CD4-positive, alpha-beta memory T cell (primary cell): ENCODE measurements at regions not wholly inside any gene's neighbourhood (a gene's known extent, or its start where the extent isn't known, plus 50 kb on each side); places are given as distances from the start of the nearest gene placed in this dataset.

ENCODE experiments used
- CTCF ChIA-PET: fragments of 350-600 bp; sonication (Branson Sonifier 250); formaldehyde crosslinking; loops from one replicate; lab custom pipeline; 2021; ENCODE audit warnings: inconsistent platforms; ENCODE audit not compliant: partially characterized antibody; lab: Charles Lee
- POLR2A ChIA-PET: fragments of 350-600 bp; sonication (Branson Sonifier 250); formaldehyde crosslinking; loops from one replicate; lab custom pipeline; 2021; ENCODE audit not compliant: partially characterized antibody; lab: Charles Lee
- DNase-seq, 5 donors: peaks; one replicate each; pipeline versions ENCODE4 v3.0.0 to v3.0.0-alpha.2; 2020 to 2022; ENCODE audit warnings: mixed read lengths in 1 of 5
- H3K27ac ChIP-seq: one replicate; pipeline ENCODE4 v1.7.0; 2013; ENCODE audit warnings: low read depth, low read length
- H3K27me3 ChIP-seq: 2 replicates; pipeline ENCODE4 v1.7.0; 2013; ENCODE audit warnings: mild to moderate bottlenecking, low read length, moderate library complexity; ENCODE audit not compliant: insufficient read depth
- H3K36me3 ChIP-seq: 2 replicates; pipeline ENCODE4 v1.7.0; 2013; ENCODE audit warnings: mild to moderate bottlenecking, low read length, moderate library complexity; ENCODE audit not compliant: insufficient read depth
- H3K4me1 ChIP-seq: 2 replicates; pipeline ENCODE4 v1.7.0; 2013; ENCODE audit warnings: mild to moderate bottlenecking, low read length, moderate library complexity; ENCODE audit not compliant: insufficient read depth
- H3K4me3 ChIP-seq, 2 donors: one replicate each; pipeline ENCODE4 v1.7.0; 2013; ENCODE audit warnings: low read length in 2 of 2, mild to moderate bottlenecking in 1 of 2
- H3K9me3 ChIP-seq, 2 donors: one replicate each; pipeline ENCODE4 v1.7.0; 2013; ENCODE audit warnings: low read length in 2 of 2, control low read depth in 1 of 2; ENCODE audit not compliant: control insufficient read depth in 1 of 2
- H3K27ac Mint-ChIP-seq, 7 donors: one replicate each; pipeline ENCODE4 v1.8.0; 2020 to 2021; ENCODE audit warnings: mixed read lengths in 7 of 7, mild to moderate bottlenecking in 6 of 7, inconsistent platforms in 3 of 7, moderate library complexity in 3 of 7
- H3K27me3 Mint-ChIP-seq, 2 donors: one replicate each; pipeline ENCODE4 v1.8.0; 2020 to 2021; ENCODE audit warnings: mixed read lengths in 2 of 2
- H3K36me3 Mint-ChIP-seq, 2 donors: one replicate each; pipeline ENCODE4 v1.8.0; 2020 to 2021; ENCODE audit warnings: mixed read lengths in 2 of 2, inconsistent platforms in 1 of 2, mild to moderate bottlenecking in 1 of 2
- H3K4me1 Mint-ChIP-seq, 4 donors: one replicate each; pipeline ENCODE4 v1.8.0; 2020 to 2021; ENCODE audit warnings: mixed read lengths in 4 of 4, mild to moderate bottlenecking in 1 of 4
- H3K4me3 Mint-ChIP-seq, 8 donors: one replicate each; pipeline ENCODE4 v1.8.0; 2020 to 2021; ENCODE audit warnings: mixed read lengths in 8 of 8, mild to moderate bottlenecking in 7 of 8, moderate library complexity in 6 of 8, inconsistent platforms in 3 of 8
- H3K9me3 Mint-ChIP-seq, 8 donors: one replicate each; pipeline ENCODE4 v1.8.0; 2020 to 2021; ENCODE audit warnings: mixed read lengths in 8 of 8, mild to moderate bottlenecking in 5 of 8, inconsistent platforms in 3 of 8, moderate library complexity in 1 of 8
- intact Hi-C: fragments of 100-400 bp; cut with micrococcal nuclease; formaldehyde crosslinking; loops from one replicate; pipeline ENCODE4 v1.15.1; 2023

DNA sequence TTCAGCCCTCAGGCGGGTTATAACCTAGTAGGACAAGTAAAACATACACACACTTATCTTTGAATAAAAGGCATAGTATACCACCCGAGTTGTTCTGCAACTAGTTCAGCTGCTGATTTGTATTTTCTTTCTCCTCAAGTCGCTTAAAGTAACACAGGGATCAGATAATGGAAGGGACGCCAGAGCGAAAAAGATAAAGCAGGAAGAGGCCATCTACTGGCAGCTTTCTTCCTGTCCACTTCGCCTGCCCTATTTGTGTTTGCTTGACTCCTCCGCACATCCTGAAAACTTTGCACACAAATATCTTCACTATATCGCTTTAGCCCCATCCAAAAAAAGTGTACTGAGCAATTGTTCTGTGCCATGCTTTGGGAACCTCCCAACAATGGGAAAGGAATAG lies 238.0 kb upstream of the SOX21 start:
- no peaks in the 10 kb centered on the region for H3K4me1 ChIP-seq
- Mint-ChIP-seq H3K9me3 (peaks cover 0 to 5% (median 0%) of the 10 kb centered on the region in 8 donors), H3K27ac (no peak overlapping the region), H3K27me3 (peaks cover 8 to 9% of the 10 kb centered on the region in 2 donors), H3K4me1 (no peaks in the 10 kb centered on the region), H3K36me3 (no peaks in the 10 kb centered on the region), H3K4me3 (no peak overlapping the region)
- H3K36me3 ChIP-seq = no peaks in the 10 kb centered on the region
- no peak for DNase-seq
- no peaks in the 10 kb centered on the region for H3K27me3 ChIP-seq
- H3K9me3 ChIP-seq = no peaks in the 10 kb centered on the region
- ChIA-PET CTCF (no interaction called here), POLR2A (no interaction called here)
- H3K27ac ChIP-seq = no peak overlapping the region
- intact Hi-C loops = no loop called here
- H3K4me3 ChIP-seq = no peak overlapping the region

DNA sequence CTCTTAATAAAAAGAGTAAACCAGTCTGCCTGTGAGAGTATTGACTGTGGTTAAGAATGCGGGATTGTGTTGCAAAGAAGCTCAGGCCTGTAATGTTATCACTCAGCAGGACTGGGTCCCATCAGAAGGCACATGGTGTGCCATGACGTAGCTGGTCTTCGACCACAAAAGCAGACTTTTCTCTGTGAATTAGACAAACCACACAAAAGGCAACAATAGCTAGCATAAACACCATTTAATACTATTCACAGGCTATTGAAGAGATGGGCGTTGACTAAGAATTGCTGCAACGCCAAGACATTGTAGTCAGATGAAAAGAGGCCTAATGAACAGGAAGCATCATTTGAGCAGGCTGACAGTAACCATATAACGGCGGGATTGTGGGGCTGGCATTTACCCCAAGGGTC lies 235.6 kb upstream of the SOX21 start:
- intact Hi-C loops = no loop called here
- ChIA-PET CTCF (no interaction called here), POLR2A (no interaction called here)
- Histone ChIP-seq H3K36me3 (no peaks in the 10 kb centered on the region), H3K27ac (no peak overlapping the region), H3K4me3 (no peak overlapping the region), H3K4me1 (no peaks in the 10 kb centered on the region), H3K27me3 (no peaks in the 10 kb centered on the region), H3K9me3 (no peaks in the 10 kb centered on the region)
- no peaks in the 10 kb centered on the region for H3K4me1 Mint-ChIP-seq
- DNase-seq = no peak
- H3K36me3 Mint-ChIP-seq = no peaks in the 10 kb centered on the region
- H3K27ac Mint-ChIP-seq = no peak overlapping the region
- H3K27me3 Mint-ChIP-seq = peaks cover 7 to 11% of the 10 kb centered on the region in 2 donors
- H3K9me3 Mint-ChIP-seq = peaks cover 0 to 5% (median 0%) of the 10 kb centered on the region in 8 donors
- H3K4me3 Mint-ChIP-seq = no peak overlapping the region

DNA sequence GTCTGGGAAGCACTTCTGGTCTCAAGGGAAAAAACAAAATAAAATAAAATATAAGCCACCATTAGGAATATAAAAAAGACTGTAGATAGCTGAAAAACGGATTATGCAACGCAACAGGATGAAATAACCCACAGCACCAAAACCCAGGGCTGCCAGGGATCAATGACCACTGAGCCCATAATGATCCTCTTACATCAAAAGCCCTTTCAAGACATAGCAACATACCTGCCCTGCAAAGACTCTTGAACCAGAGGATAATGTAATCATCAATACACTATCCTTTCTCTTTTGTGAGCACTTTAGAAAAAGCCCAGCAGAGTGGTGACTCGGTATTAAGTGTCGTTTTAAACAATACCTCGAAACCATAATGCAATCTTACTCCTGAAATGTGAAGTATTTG lies 235.0 kb upstream of the SOX21 start:
- Histone ChIP-seq H3K36me3 (no peaks in the 10 kb centered on the region), H3K4me3 (no peak overlapping the region), H3K27ac (no peak overlapping the region), H3K9me3 (no peaks in the 10 kb centered on the region), H3K4me1 (no peaks in the 10 kb centered on the region), H3K27me3 (no peaks in the 10 kb centered on the region)
- Mint-ChIP-seq H3K27me3 (peaks cover 7 to 11% of the 10 kb centered on the region in 2 donors), H3K4me3 (no peak overlapping the region), H3K9me3 (peaks cover 0 to 7% (median 0%) of the 10 kb centered on the region in 8 donors), H3K4me1 (no peaks in the 10 kb centered on the region), H3K27ac (no peak overlapping the region), H3K36me3 (no peaks in the 10 kb centered on the region)
- ChIA-PET CTCF (no interaction called here), POLR2A (no interaction called here)
- intact Hi-C loops = no loop called here
- DNase-seq = no peak

DNA sequence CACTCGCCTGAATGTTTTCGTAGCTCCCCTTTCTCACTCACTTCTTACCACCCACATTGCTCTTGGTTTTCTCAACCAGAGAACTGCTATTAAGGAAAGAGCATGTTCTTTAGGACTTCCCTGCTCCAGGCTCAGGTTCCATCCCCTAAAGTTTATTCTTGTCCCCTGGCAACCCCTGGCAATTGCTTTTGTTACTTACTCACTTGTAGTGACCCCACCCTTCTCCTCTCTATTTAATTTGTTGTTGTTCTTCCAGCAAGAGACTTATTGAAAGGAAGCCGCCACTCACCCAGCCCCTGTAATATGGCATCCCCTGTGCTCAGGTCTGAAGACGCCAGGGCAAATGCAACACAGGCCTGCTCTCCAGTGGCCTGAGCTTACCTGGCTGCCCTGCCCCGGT lies 233.7 kb upstream of the SOX21 start:
- H3K4me1 ChIP-seq = no peaks in the 10 kb centered on the region
- no peaks in the 10 kb centered on the region for H3K9me3 ChIP-seq
- POLR2A ChIA-PET = no interaction called here
- intact Hi-C loops = no loop called here
- no peak for DNase-seq
- peaks cover 0 to 6% (median 0%) of the 10 kb centered on the region in 8 donors for H3K9me3 Mint-ChIP-seq
- H3K36me3 Mint-ChIP-seq = no peaks in the 10 kb centered on the region
- peak overlapping the region in 1 of 7 donors; percentile 50 for H3K27ac Mint-ChIP-seq
- no peak overlapping the region for H3K4me3 Mint-ChIP-seq
- H3K27me3 ChIP-seq = no peaks in the 10 kb centered on the region
- no peak overlapping the region for H3K27ac ChIP-seq
- CTCF ChIA-PET = no interaction called here
- no peak overlapping the region for H3K4me3 ChIP-seq
- peaks cover 8 to 9% of the 10 kb centered on the region in 2 donors for H3K27me3 Mint-ChIP-seq
- H3K4me1 Mint-ChIP-seq = no peaks in the 10 kb centered on the region
- H3K36me3 ChIP-seq = no peaks in the 10 kb centered on the region

DNA sequence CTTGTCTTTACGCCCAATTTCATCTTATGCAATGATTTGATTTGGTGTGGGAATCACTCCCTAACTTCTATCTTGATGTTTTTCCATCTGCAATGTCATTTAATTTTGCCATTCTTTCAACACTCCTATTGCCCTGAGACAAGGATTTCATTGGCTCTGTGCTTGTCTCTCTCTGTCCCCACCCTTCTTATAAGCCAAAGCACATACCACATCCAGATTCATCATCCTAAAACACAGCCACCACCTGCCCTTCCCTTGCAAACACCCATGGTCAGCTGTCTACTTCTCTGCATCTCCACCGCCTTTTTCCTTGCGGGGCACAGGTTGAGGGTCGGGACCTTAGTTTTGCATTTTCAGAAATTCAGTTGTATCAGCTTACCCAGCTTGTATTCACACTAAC lies 225.8 kb upstream of the SOX21 start:
- intact Hi-C loops = no loop called here
- no peak for DNase-seq
- peaks cover 0 to 7% (median 2%) of the 10 kb centered on the region in 8 donors for H3K9me3 Mint-ChIP-seq
- Histone ChIP-seq H3K36me3 (no peaks in the 10 kb centered on the region), H3K4me1 (no peaks in the 10 kb centered on the region), H3K9me3 (no peaks in the 10 kb centered on the region), H3K4me3 (no peak overlapping the region), H3K27ac (no peak overlapping the region), H3K27me3 (no peaks in the 10 kb centered on the region)
- H3K4me3 Mint-ChIP-seq = no peak overlapping the region
- peaks cover 5 to 7% of the 10 kb centered on the region in 2 donors for H3K27me3 Mint-ChIP-seq
- no peaks in the 10 kb centered on the region for H3K4me1 Mint-ChIP-seq
- H3K36me3 Mint-ChIP-seq = no peaks in the 10 kb centered on the region
- CTCF ChIA-PET = no interaction called here
- POLR2A ChIA-PET = no interaction called here
- H3K27ac Mint-ChIP-seq = no peak overlapping the region

DNA sequence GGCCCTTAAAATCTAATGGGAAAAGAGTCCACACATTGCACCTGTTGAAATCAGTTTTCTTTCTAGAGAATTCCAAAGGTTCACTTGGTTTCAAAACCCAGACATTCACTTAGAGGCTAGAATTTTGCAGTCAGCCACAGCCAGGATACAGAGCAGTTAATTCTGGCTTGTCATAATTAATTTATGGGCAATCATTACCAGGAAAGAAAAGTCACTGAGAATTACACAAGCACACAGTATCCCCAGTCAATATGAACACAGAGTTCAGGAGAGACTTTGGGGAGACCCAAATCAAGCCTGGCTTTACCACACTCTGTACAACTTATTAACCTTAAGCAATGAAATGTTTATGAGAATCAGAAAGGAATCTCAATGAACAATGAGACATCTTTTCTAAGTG lies 224.3 kb upstream of the SOX21 start:
- H3K27me3 ChIP-seq = no peaks in the 10 kb centered on the region
- no peaks in the 10 kb centered on the region for H3K36me3 ChIP-seq
- no peaks in the 10 kb centered on the region for H3K9me3 ChIP-seq
- ChIA-PET POLR2A (no interaction called here), CTCF (no interaction called here)
- DNase-seq = no peak
- H3K27me3 Mint-ChIP-seq = peaks cover 6% of the 10 kb centered on the region in 2 donors
- intact Hi-C loops = no loop called here
- no peak overlapping the region for H3K4me3 ChIP-seq
- no peak overlapping the region for H3K4me3 Mint-ChIP-seq
- H3K9me3 Mint-ChIP-seq = peaks cover 0 to 12% (median 2%) of the 10 kb centered on the region in 8 donors
- H3K36me3 Mint-ChIP-seq = no peaks in the 10 kb centered on the region
- H3K4me1 ChIP-seq = no peaks in the 10 kb centered on the region
- H3K4me1 Mint-ChIP-seq = no peaks in the 10 kb centered on the region
- H3K27ac Mint-ChIP-seq = no peak overlapping the region
- H3K27ac ChIP-seq = no peak overlapping the region

DNA sequence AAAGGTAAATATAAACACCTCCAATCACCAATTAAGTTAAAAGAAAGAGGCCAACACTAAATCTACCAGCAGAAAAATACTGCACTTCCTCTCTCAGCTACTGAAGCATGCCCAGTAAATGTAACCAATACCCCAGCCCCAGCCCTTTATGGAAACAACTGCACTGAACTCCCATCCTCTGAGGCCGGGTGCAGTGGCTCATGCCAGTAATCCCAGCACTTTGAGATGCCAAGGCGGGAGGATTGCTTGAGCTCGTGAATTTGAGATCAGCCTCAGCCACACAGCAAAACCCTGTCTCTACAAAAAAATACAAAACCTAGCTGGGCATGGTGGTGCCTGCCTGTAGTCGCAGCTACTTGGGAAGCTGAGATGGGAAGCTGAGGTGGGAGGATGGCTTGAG lies 221.6 kb upstream of the SOX21 start:
- peaks cover 7 to 10% of the 10 kb centered on the region in 2 donors for H3K27me3 Mint-ChIP-seq
- H3K4me3 ChIP-seq = no peak overlapping the region
- H3K36me3 ChIP-seq = no peaks in the 10 kb centered on the region
- no peaks in the 10 kb centered on the region for H3K4me1 ChIP-seq
- H3K27ac ChIP-seq = no peak overlapping the region
- DNase-seq = no peak
- H3K27me3 ChIP-seq = no peaks in the 10 kb centered on the region
- intact Hi-C loops = no loop called here
- H3K36me3 Mint-ChIP-seq = no peaks in the 10 kb centered on the region
- H3K27ac Mint-ChIP-seq = no peak overlapping the region
- peaks cover 0 to 13% (median 4%) of the 10 kb centered on the region in 8 donors for H3K9me3 Mint-ChIP-seq
- ChIA-PET POLR2A (no interaction called here), CTCF (interaction anchor here (1.0 kb wide), 1 partner anchor 10 kb away, joined by 3 read pairs; no protein-coding TSS in a partner anchor)
- H3K4me1 Mint-ChIP-seq = no peaks in the 10 kb centered on the region
- no peak overlapping the region for H3K4me3 Mint-ChIP-seq
- no peaks in the 10 kb centered on the region for H3K9me3 ChIP-seq

DNA sequence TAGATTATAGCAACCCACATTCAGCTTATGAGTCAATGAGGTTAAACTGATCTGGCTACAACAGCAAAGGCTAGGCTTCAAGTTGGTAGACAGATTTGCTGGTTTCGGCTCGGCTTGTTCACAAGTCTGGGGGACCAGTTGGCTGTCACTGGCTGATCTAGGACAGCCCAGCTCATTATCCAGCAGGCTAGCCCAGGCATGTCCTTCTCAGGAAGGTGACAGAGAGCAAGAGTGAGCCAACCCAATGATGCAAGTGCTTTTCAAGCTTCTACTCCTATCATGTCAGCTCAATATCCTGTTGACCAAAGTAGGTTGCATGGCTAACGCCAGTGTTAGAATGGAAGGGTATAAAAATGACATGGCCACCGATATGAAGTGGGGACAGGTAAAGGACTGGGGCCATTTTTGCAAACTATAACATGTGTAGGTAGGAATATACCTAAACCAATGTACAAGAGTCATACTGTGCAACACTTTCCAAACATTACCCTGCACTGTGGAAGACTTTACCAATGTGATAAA lies 220.9 kb upstream of the SOX21 start:
- Histone ChIP-seq H3K9me3 (no peaks in the 10 kb centered on the region), H3K4me3 (no peak overlapping the region), H3K36me3 (no peaks in the 10 kb centered on the region), H3K4me1 (no peaks in the 10 kb centered on the region), H3K27ac (no peak overlapping the region), H3K27me3 (no peaks in the 10 kb centered on the region)
- DNase-seq = no peak
- intact Hi-C loops = no loop called here
- Mint-ChIP-seq H3K27ac (no peak overlapping the region), H3K27me3 (peaks cover 7 to 8% of the 10 kb centered on the region in 2 donors), H3K4me3 (no peak overlapping the region), H3K4me1 (no peaks in the 10 kb centered on the region), H3K36me3 (no peaks in the 10 kb centered on the region), H3K9me3 (peaks cover 0 to 13% (median 4%) of the 10 kb centered on the region in 8 donors)
- ChIA-PET CTCF (no interaction called here), POLR2A (no interaction called here)
